Ramos (cell line): ENCODE measurements at regions not wholly inside any gene's neighbourhood (a gene's known extent, or its start where the extent isn't known, plus 50 kb on each side); places are given as distances from the start of the nearest gene placed in this dataset.

Experiments used
- in situ Hi-C: fragments of 300-500 bp; cut with MboI; formaldehyde crosslinking; loops from one replicate; pipeline ENCODE4 v1.14.3; 2022; ENCODE audit warnings: low sequenced_read_pairs; ENCODE audit not compliant: unreplicated experiment

DNA sequence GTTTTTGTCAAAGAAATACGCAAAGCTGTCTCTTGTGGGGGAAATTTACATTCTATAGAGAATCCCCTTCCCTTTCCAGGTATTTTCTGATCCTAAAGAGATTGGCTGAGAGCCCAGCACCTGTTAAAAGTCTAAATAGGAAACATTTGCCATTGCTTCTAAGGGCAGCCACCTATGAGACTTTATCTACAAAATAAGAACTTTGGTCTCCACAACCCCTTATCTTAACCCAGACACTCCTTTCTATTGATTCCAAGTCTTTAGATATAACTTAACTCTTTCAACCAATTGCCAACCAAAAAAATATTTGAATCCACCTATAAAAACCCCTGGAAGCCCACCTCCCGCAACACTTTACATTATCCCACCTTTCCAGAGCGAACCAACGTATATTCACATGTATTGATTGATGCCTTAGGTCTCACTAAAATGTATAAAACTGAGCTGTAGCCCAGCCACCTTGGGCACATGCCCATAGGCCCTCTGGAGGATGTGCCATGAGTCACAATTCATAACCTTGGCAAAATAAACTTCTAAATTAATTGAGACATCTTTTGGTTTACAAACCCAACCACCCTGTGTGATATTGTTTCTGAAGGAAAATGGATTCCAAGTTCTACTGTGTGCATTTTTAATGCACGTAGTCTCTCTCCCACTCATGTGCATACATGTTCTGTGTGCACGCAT, 211.4 kb downstream of the GAS1 start:
- in situ Hi-C loops, result no loop called here

DNA sequence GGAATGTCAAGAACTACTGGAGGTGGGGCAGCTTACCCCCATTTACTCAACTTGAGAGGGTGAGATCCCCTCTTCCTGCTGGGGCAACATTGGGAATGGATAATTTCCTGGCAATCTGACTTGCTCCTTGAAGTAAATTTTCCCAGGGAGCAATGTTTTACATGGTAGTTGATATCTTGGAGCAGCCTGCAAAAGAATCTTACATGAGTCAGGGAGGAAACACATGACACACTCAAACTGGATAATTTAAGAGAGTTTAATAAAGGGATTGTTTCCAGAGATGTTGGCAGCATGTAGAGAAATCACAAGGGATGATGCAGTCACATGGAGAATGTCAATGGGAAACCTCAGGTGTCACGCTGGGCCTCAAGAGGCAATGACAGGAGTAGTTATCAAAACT, 212.5 kb downstream of the GAS1 start:
- in situ Hi-C loops, result no loop called here

DNA sequence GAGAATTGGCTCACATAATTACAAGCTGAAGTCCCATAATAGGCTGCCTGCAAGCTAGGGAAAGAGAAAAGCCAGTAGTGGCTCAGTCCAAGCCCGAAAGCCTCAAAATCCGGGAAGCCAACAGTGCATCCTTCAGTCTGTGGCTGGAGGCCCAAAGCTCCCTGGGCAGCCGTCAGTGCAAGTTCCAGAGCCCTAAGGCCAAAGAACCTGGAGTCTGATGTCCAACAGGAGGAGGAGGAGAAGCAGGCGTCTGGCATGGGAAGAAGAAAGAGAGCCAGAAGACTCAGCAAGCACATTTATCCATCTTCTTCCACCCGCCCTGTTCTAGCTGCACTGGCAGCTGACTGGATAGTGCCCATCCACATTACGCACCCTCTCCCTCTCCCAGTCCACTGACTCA, 213.4 kb downstream of the GAS1 start:
- in situ Hi-C loops, result no loop called here

DNA sequence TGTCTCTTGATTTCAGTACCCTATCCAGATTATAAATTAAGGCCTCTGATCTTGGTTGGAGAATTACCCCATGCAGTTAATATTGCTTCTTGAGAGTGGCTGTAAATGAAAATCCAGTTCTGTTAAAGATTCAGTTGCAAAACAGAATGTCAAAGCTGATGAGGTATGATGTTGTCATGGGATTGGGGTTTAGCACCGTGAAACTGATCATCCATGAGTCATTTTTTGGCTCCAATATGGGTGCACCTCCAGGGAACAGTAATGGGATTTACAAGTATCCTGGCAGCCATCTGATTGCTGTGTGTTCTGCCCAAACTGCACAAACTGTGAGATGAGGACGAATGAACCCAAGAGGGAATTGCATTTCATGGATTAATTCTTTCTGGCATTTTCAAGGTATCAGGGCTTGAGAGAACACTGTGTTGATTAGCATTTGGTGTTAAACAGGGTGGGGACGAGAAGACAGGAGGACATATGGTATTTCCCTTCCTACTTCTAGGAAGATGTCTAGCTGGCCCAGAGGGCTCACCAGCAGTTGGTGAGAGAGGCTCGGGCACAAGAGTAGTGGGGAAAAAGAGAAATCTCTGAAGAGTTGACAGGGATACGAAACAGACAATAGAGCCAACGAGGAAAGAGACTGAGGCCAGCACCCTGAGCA, 214.7 kb downstream of the GAS1 start:
- in situ Hi-C loops, result no loop called here

DNA sequence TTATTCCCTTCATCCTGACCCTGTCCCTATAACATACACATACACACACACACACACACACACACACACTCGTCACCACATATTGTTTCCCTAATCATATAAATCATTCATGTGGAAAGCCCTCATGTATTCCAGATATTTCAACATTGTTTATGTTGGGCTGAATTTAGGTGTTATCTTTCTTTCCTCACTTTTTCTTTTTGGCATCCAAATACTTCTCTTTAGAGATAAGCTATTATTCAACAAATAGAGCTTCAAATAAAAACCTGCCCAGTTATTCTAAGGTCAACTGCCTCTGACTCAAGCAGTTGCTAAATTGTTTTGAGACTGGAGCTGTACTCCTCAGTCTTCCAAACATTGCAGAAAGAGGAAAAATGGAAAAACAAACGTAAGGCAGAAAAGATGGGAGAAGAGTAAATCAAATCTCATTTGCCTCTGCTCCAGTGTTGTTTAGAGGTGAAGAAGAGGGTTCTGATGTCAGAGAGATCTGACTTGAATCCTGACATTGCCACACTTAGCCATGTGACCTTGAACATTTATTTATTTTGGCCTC, 215.7 kb downstream of the GAS1 start:
- in situ Hi-C loops, result no loop called here

DNA sequence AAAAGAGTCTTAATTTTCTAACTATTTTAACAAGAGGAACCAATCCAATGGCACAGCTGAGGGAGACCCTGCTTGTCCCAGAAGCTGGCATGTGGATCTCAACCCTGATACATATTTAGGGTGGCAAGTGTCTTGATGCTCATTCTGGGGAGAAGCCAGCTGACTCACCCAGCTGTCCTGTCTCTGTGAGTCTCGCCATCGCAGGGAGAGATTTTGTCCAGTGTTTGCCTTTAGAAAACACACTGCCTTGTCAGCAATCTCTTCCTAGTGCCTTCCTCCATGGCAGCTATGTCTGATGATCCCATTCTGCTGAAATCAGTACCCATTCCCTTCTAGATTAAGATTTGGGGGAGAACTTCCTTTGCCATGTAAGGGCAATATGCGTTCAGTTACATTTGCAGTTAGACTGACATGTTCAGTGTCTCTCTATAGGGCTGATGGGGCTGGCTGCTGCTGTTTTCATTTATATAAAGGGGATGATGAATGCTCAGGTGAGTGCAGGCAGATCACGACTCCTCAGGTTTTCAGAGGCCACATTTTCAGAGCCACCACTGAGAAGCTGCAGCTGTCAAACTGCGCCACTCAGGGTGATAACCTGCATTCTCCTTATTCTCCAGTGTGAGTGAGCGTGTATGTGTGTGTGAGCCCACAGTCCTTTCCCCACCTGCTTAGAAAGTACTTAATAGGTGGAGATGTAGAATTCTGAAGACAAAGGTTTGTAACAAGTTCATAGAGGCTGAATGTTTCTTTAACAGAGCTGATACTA, 217.0 kb downstream of the GAS1 start:
- in situ Hi-C loops, result no loop called here

DNA sequence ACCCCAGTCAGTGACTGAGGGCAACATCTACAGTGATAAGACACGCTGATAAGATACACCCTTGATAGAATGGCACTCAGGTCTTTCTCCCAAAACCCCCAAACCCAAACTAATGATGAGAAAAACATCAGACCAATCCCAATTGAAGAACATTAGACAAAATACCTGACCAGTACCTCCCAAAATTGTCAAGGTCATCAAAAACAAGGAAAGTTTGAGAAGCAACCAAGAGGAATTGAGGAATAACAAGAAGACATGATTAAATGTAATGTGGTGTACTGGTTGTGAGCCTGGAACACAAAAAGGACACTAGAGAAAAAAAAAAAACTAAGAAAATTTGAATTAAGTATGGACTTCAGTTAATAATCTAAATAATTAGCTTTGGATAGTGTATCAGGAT, 222.8 kb downstream of the GAS1 start:
- in situ Hi-C loops, result loop anchor here (25.0 kb wide), 1 partner anchor 112 kb away; no protein-coding TSS in a partner anchor

DNA sequence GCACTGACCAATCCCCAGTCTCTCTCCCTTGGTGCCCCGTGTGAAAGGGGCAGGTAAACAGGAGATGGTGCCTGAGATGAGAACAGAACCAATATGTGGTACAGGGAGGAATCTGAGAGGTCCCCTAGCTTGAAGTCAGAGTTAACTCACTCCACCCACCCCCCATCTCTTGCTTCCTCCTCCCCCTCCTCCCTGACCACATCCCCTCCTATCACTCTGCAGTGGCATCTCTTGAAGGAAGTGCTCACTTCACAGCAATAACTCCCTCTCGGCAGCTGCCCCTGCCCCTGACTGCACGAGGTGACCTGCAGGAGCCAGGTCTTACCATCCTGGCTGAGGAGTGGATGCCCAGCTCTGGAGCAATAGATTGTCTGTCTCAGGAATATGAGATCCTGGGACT, 224.0 kb downstream of the GAS1 start:
- in situ Hi-C loops, result loop anchor here (25.0 kb wide), 1 partner anchor 111 kb away; no protein-coding TSS in a partner anchor

DNA sequence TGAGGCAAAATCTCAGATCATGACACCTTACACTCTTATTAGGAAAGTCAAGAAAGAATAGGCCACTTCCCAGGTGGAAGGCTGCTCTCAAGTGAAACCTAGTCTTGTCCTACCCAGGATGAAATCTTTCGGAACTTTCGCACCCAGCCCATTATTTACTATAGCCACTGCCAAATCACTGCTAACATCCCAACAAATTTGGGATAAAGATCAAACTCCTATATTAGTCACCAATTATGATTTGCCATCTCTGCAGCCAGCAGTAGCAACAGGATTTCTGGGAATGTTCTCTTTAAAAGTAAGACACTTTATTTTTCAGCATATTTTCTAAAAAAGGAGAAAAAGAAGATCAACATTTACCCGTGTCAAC, 224.6 kb downstream of the GAS1 start:
- in situ Hi-C loops, result loop anchor here (25.0 kb wide), 1 partner anchor 110 kb away; no protein-coding TSS in a partner anchor

DNA sequence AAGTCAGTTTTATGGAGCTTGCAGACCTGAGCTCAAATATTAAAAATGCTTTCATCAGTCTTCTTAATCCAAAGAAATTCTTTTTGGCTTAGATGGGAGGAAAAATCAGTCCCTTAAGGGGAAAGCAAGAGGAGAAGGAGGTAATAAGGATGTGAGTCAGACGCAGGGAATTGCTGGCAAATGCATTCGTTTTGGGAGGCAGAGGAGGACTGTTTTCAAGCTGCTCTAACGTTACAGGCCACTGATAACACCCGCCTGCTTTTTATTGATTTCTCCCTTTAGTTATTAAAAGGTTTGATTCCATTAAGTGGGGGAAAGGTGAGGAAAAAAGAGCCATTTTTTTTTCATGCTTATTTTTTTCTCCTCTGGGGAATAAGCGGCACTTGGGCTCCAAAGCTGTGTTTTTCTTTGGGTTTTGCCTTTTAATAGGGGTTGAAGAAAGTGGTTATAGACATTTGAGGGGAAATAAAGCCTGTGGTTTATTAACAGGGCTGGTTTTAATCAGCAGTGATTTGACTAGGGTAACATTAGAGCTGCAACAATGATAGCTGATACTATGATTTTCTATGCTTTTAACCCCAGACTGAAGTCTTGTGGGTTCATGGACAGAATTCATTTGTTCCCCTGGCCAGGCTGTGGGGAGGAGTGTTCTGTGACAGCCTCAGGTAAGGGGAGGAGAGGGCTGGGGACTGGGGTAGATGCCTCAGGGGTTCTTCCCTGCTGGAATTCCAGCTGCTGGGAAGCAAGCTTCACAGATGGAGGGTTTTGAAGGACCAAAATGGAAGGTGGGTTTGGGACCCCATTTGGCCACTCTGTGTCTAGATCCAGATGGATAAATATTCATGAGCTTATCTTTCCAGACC, 225.2 kb downstream of the GAS1 start:
- in situ Hi-C loops, result loop anchor here (25.0 kb wide), 1 partner anchor 110 kb away; no protein-coding TSS in a partner anchor

DNA sequence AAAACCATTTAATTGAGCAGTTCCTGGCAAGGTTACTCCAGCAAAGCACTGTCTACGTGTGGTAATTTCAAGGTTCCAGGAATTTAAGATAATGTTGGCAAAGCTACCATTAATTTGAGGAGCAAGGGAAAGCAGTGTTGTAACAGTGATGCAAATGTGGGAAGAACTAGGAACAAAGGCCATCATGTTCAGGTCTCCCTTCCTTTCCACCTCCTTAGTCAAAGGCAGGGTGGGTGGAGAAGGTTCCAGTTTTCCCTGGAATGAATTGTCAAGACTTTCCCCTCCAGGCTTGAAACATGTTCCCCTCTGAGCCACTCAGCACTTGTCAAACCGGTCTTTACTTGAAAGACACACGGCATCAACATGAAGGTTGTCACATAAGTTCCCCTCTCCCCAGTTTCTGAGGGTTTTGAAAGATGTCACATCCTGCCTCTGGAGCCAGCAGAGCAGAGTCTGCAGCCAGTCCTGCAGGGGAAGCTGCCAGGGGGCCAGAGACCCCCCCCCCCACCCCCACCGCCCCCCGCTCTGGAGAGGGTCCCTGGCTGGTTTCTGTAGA, 226.0 kb downstream of the GAS1 start:
- in situ Hi-C loops, result loop anchor here (25.0 kb wide), 1 partner anchor 109 kb away; no protein-coding TSS in a partner anchor

DNA sequence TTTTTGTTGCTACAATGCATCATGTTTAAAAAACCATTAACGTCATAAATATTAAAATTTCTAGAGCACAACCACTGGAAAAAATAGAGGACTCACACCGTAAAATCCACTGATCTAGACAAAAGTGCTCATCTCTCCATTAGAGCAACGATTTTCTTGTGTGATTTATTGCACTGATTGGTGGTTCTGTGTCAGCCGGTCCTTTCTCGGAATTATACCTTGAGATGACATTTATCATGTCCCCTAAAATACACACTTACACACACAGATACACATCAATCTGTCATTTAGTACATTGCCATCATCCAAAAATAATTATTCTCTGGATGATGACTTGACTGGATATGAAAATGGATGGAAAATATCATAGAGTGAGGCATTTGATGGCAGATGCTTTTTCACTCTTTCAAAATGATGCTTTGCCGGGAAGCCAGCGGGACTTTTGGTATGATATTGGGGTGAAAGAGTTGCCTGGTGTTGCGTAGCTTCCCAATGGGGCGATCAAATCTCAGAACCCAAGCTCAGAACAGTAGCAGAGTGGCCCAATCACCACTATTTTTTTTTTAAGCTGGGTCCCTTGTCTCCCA, 226.6 kb downstream of the GAS1 start:
- in situ Hi-C loops, result loop anchor here (25.0 kb wide), 1 partner anchor 108 kb away; no protein-coding TSS in a partner anchor

DNA sequence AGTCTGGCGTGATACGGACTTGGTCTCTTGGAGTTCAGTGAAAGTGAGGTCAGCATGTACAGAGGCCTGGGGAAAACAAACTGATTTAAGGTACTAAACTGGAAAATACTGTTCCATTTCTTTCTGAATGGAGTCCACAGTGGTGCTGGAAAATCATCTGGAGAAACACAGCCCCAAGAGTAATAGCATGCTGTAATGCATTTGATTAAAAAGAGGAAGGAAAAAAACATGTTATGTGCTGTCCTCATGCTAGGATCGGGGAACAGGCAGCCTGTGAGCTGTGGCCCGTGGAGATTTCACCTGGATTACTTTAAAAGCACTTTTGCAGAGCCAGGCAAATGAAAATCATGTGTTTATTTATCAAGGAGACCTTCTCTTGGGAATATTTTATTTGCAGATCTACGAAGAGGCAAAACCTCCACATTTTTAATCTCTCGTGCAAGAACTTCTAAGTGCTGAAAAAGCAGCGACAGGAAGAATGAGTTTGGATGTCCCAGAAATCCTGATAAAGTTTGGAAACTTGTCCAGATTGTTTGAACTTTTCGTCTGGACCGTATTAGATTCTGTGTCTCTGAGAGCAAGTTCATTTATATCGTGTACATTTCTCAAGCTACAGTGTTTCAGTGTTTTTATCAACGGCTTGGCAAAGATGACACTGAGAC, 228.8 kb downstream of the GAS1 start:
- in situ Hi-C loops, result loop anchor here (25.0 kb wide), 1 partner anchor 106 kb away; no protein-coding TSS in a partner anchor

DNA sequence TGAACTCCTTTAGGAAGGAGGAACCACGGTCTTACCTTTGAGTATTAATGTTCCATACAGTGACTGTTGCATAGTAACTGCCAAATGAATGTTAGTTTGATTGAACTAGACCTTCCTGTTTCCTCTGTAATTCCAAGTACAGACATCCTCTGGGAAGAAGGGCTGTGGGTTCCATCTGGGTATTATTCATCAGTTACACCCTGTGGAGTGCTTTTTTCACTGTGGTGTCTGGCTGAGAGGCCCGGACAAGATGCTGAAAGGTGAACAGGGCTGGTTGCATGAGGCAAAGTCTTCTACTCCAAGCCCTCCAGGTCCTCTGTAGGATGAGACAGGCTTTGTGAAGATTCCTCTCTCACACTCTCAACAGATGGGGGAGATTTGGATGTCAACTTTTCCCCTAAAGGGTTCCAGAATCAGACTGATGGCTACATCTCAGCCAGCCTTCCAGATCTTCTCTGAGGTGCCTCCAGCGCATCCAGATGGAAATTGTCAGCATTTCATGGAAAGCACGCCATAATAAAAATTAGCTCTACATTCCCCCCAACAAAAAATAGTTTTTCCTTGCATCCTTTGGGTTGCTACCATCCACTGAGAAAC, 230.9 kb downstream of the GAS1 start:
- in situ Hi-C loops, result loop anchor here (25.0 kb wide), 1 partner anchor 104 kb away; no protein-coding TSS in a partner anchor

DNA sequence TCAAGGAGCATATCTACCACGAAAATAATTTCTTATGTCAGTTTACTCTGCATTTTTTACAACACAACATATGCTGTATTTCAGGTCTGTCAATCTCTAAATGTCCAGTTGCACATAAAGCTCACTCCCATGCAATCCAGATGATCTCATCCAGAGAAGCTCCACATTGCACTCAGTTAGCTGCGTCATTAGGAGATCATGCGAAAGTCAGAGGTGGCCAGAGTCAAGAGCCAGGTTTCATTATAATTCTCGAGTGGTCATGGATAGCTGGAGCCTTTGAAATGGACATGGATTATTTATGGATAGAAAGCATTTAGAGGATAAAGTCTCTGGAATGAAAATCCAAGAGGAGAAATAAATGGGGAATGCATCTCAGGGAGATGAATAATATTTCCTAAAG, 232.3 kb downstream of the GAS1 start:
- in situ Hi-C loops, result loop anchor here (25.0 kb wide), 1 partner anchor 103 kb away; no protein-coding TSS in a partner anchor

DNA sequence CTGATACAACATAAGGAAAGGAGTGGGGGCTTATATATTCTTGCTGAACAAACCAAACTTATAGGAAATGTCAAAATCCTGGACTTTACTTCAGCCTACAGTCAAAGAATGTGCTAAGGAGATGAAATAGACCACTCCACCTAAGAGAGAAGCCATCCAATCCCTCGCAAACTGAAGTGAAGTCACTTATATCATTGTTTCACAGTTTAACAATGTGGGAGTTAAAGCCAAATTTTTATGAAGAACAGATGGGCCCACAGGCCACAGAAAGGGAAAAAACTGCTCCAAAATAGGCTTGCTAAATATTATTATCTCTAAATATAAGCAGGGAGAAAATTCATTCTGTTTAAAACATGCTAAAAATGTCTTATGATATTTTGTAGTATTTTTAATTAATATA, 233.3 kb downstream of the GAS1 start:
- in situ Hi-C loops, result loop anchor here (25.0 kb wide), 1 partner anchor 102 kb away; no protein-coding TSS in a partner anchor

DNA sequence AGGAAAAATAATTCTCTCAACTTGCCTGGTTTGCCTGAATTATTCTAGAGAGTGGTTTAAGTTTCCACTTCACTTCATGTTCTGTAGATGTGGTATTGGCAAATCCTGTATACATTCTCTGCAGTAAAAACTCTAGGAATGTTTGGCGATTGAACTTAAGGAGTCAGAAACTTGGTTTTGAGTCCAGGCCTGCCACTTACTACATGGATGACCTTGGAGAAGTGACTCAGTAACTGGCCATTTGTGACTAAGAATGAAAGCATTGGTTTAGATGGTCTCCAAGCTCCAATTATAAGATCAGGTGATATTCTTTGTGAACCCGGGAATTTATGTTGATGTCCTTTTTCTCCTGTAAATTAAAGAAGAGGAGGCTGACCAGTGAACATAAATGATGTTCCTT, 233.8 kb downstream of the GAS1 start:
- in situ Hi-C loops, result loop anchor here (25.0 kb wide), 1 partner anchor 101 kb away; no protein-coding TSS in a partner anchor
